Mesothelial cell of epicardium (in vitro differentiated cells): ENCODE measurements at regions not wholly inside any gene's neighbourhood (a gene's known extent, or its start where the extent isn't known, plus 50 kb on each side); places are given as distances from the start of the nearest gene placed in this dataset.
A peak's percentile ranks its signal among the peaks of the same experiment; 100 is the strongest.
"Not testable (repeated sequence)": the region's sequence is repeated elsewhere in the genome, so short reads cannot be mapped to it uniquely, and the experiment has no call there.

ENCODE experiments used
- DNase-seq, 2 experiments: peaks; one replicate each; pipeline ENCODE4 v3.0.0; 2021; ENCODE audit warnings: low spot score in 2 of 2; ENCODE audit not compliant: unreplicated experiment in 2 of 2
- H3K27ac Mint-ChIP-seq: 2 replicates; pipeline ENCODE4 v1.8.0; 2021; ENCODE audit warnings: mixed read lengths
- H3K27me3 Mint-ChIP-seq: 2 replicates; pipeline ENCODE4 v1.8.0; 2021; ENCODE audit warnings: low read depth, mixed read lengths
- H3K36me3 Mint-ChIP-seq: 2 replicates; pipeline ENCODE4 v1.8.0; 2021; ENCODE audit warnings: mixed read lengths
- H3K4me1 Mint-ChIP-seq: 2 replicates; pipeline ENCODE4 v1.8.0; 2021; ENCODE audit warnings: mixed read lengths
- H3K4me3 Mint-ChIP-seq: 2 replicates; pipeline ENCODE4 v1.8.0; 2021; ENCODE audit warnings: mild to moderate bottlenecking, moderate library complexity, mixed read lengths
- H3K9me3 Mint-ChIP-seq: 2 replicates; pipeline ENCODE4 v1.8.0; 2021; ENCODE audit warnings: mixed read lengths
- TF ChIP-seq, protein P1 (sequence below): fragments of 200-600 bp; sonication (generic); IDR thresholded peaks from one replicate; pipeline ENCODE4 v1.5.0; 2021; ENCODE audit warnings: antibody characterized with exemption; ENCODE audit not compliant: unreplicated experiment

DNA sequence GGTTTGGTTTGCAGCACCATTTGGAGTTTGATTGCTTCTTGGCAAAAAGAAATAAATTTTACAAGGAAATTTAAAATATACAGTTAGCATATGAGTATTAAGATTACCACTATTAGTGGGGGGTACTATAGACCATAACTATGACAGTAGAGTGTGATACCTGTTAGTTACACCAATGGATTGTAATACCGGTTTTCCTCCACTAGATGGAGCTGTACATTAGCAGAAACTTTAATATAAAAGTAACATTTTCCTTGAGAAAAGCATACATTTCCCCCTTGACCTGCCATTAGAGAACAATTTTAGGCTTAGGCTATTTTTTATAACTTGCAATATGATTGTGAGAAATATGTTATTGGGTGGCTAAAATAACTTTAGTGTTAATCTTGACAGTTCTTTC lies 163.9 kb upstream of the TGIF2LX start:
- DNase-seq, H3K27ac Mint-ChIP-seq, H3K27me3 Mint-ChIP-seq, H3K4me1 Mint-ChIP-seq, H3K4me3 Mint-ChIP-seq: not testable (repeated sequence)
- peaks cover 45% of the 10 kb centered on the region for H3K9me3 Mint-ChIP-seq
- TF ChIP-seq, protein P1, sequence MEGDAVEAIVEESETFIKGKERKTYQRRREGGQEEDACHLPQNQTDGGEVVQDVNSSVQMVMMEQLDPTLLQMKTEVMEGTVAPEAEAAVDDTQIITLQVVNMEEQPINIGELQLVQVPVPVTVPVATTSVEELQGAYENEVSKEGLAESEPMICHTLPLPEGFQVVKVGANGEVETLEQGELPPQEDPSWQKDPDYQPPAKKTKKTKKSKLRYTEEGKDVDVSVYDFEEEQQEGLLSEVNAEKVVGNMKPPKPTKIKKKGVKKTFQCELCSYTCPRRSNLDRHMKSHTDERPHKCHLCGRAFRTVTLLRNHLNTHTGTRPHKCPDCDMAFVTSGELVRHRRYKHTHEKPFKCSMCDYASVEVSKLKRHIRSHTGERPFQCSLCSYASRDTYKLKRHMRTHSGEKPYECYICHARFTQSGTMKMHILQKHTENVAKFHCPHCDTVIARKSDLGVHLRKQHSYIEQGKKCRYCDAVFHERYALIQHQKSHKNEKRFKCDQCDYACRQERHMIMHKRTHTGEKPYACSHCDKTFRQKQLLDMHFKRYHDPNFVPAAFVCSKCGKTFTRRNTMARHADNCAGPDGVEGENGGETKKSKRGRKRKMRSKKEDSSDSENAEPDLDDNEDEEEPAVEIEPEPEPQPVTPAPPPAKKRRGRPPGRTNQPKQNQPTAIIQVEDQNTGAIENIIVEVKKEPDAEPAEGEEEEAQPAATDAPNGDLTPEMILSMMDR: peak; percentile 63
- H3K36me3 Mint-ChIP-seq: peaks cover 14% of the 10 kb centered on the region

DNA sequence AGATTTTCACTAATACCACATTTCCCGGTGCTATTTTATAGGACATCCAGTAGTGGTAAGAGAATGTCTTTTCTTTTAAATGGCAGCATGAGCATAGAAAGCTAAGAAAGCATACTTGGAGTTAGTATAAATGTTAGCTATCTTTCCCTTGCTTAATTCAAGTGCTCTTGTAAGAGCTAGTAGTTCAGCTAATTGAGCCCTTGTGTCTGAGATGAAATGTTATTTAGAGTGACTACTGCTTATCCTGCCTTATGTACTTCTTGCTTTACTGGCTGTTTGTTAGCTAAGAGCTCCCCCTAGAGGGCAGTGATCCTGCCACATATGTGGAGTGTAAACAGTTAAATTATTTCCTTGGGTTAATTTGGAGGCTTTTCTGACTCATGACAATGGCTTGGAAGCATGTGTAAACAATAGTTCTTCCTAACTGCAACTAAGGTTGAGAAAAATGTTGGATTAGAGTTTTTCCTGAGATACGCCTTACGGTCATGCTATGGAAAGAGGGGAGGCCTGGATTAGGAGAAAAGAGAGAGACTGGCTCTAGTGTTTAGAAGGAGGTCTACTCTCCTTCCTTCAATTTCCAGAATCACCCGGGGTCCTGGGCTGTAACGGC lies 162.5 kb upstream of the TGIF2LX start:
- not testable (repeated sequence) for H3K4me1 Mint-ChIP-seq, H3K27me3 Mint-ChIP-seq, H3K27ac Mint-ChIP-seq, H3K4me3 Mint-ChIP-seq, DNase-seq
- Mint-ChIP-seq H3K9me3 (peaks cover 45% of the 10 kb centered on the region), H3K36me3 (peaks cover 14% of the 10 kb centered on the region)

DNA sequence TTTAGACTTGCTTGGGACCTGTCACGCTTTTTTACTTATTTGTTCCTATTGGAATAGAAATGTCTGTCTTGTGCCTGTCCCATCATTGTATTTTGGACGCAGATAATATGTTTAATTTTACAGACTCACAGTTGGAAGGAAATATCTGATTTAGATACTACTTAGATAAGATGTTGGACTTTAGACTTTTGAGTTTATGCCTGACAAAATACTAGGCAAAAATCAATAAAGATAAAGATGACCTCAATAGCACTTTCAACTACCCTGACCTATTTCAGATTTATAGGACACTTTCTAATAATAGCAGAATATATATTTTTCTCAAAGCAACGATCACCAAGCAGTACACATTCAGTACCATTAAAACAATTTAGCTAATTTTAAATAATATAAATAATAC lies 150.1 kb upstream of the TGIF2LX start:
- not testable (repeated sequence) for H3K4me1 Mint-ChIP-seq, H3K9me3 Mint-ChIP-seq, H3K36me3 Mint-ChIP-seq, H3K4me3 Mint-ChIP-seq, H3K27ac Mint-ChIP-seq, H3K27me3 Mint-ChIP-seq, DNase-seq

DNA sequence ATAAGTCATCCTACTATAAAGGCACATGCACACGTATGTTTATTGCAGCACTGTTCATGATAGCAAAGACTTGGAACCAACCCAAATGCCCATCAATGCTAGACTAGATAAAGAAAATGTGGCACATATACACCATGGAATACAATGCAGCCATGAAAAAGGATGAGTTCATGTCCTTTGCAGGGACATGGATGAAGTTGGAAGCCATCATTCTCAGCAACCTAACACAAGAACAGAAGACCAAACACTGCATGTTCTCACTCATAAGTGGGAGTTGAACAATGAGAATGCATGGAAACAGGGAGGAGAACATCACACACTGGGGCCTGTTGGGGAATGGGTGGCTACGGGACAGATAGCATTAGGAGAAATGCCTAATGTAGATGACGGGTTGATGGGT lies 110.3 kb upstream of the TGIF2LX start:
- H3K9me3 Mint-ChIP-seq, H3K36me3 Mint-ChIP-seq, H3K4me3 Mint-ChIP-seq, H3K27ac Mint-ChIP-seq, DNase-seq, H3K4me1 Mint-ChIP-seq, H3K27me3 Mint-ChIP-seq: not testable (repeated sequence)

DNA sequence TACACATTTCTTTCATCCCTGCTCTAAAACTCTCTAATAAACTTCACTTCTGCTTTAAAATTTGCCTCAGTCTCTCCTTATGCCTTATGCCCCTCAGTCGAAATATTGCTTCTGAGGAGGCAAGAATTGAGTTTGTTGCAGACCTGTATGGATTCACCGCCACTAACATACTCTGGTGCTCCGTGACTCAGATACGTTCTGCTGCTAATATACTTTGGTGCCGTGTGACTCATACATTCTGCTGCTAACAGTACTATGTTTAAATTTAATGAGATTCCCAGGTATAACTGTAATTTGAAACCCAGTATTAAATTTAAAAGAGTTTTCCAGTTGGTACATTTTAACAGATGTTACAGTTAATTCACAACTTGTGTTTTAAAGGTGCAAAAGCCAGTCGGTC lies 82.0 kb upstream of the TGIF2LX start:
- not testable (repeated sequence) for H3K4me3 Mint-ChIP-seq, DNase-seq, H3K4me1 Mint-ChIP-seq, H3K27ac Mint-ChIP-seq, H3K27me3 Mint-ChIP-seq, H3K36me3 Mint-ChIP-seq, H3K9me3 Mint-ChIP-seq

DNA sequence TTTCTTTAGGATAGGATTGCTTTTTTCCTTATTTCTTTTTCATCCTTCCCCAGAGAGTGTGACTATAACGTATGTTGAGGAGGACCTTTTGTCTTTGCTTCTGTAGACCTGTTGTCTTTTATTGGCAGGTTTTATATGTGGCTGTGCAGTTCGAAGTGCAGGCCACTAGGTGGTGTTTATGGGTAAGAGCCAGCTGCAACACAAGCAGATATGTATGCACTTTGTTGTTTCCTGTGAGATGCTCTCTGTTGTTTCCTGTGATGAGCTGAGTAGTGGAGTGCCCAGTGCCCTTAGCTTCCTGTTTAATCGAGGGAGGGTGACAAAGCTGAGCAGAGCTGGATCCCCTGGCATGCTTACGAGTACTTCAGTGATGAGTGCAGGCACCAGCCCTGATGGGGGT lies 50.0 kb upstream of the TGIF2LX start:
- H3K36me3 Mint-ChIP-seq, H3K27me3 Mint-ChIP-seq, H3K4me1 Mint-ChIP-seq, H3K9me3 Mint-ChIP-seq, H3K27ac Mint-ChIP-seq, H3K4me3 Mint-ChIP-seq: not testable (repeated sequence)
- TF ChIP-seq, protein P1: peak; percentile 52
- DNase-seq: peak in 1 of 2 experiments; percentile 38
